ENCODE measurements at regions not wholly inside any gene's neighbourhood (a gene's known extent, or its start where the extent isn't known, plus 50 kb on each side); places are given as distances from the start of the nearest gene placed in this dataset.

DNA sequence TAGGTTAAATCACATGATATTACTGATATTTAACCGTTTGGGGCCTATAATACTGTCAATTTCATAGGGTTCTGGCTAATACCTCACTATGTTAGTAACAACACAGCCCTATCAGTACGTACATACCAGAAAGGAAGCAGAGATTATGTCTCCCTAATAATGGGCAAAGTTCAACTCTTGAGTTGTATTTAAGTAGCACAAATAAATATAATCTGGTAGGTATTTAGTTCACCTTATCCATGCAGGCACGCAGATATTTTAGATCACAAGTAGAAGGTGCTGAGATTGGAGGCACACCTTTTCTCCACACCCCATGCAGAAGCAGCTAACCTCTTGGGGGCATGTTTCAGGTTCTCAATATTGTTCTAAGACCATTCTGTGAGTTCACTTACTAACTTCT, 118.9 kb downstream of the IRS1 start:
- DNase-seq: no peak

GRCh38 chr2:226679389-226680065, 120.1 kb downstream of the IRS1 start:
- DNase-seq: no peak

DNA sequence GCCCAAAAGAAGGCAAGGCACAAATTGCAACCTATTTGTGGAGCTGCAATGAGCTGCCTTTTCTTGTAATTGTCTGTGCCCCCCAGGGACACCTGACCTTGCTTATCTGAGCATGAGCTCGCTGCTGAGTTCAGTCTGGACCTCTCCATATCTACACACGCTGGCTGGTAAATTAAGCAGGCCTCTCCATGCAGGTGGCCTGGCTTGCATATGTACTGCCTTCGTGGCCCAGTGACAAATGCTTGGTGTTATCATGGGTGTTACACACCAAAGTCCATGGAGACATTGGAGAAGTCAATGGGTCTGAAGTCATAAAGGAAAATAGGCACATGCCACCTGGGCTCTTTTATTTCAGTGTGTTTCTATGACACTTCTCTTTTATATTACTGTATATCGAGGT, 121.2 kb downstream of the IRS1 start:
- no peak for DNase-seq

DNA sequence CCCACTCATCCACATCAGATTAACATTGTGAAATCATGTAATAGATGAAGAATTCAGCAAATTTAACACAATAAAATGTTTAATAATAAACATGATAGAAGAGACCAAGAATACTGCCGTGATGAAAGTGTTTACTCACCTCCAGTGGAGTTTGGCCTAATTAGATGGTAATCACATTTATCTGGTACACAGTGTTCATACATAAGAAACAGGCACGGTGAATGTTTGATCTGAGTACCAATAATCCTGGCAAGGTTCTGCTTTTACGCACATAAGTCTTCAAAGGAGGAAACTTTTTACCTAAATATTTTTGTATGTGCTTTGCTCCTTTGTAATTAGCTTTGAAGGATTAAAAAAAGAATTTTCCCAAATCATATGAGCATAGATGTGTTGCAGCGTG, 122.5 kb downstream of the IRS1 start:
- DNase-seq: no peak

DNA sequence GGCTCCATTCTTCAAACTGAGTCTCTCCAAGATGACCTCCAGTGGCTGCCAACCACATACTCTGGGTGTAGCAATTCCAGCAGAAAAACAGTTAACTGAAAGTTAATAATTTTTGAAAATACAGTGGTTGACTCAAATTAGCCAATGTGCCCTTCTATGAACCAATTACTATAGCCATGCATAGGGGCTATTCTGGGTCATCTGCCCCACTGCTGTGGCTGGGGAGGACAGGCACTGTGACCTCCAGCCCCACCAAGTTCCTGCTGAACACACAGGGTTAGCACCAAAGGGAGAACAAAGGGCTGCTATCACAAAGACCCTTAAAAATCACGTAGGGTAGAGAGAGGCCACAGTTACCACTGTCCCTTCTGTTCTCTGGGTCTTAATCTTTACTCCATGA, 123.0 kb downstream of the IRS1 start:
- DNase-seq: no peak

DNA sequence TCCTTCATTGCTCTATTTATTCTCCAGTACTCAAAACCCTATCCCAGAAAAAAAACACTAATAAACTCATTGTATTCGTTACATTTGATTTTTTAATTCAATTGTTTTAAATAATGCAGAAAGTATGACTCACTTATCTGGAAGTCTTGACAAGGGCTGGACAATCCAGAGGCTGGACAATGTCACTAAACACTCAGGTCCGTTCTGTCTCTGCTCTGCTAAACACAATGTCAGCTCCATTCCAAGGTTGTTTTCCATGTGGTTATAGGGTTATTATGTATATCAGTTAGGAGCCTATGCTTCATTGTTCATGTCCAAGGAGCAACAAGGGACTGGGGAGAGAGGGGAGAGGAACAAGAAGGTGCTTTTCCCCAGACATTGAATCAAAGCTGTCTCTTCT, 125.5 kb downstream of the IRS1 start:
- no peak for DNase-seq

- DNase-seq: no peak
These were observed 126.3 kb downstream of the IRS1 start for GRCh38 chr2:226673314-226673723.

DNA sequence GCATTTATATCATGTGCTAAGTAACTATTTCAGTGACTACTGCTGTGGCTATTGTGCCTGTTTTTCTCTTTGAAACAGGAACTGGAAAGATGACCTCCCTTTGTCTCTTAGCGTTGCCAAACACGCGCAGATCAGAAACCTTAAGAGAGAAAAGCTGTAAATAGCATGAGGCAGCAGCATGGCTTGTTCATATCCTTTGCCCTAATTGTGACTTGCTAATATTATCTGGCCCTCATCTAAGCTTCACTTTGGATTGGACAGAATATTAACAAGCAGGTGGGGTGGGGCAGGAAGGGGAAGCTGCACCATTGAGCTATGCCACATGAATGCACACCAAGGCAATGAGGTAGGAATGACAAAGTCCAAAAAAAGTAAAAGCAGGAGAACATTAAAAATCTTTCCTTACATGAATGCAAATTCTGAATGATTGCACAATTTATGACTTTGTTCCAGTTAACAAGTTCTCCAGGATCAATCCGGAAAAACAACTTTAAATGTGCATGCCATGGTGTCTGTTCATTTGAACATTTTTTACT, 128.4 kb downstream of the IRS1 start:
- no peak for DNase-seq

DNA sequence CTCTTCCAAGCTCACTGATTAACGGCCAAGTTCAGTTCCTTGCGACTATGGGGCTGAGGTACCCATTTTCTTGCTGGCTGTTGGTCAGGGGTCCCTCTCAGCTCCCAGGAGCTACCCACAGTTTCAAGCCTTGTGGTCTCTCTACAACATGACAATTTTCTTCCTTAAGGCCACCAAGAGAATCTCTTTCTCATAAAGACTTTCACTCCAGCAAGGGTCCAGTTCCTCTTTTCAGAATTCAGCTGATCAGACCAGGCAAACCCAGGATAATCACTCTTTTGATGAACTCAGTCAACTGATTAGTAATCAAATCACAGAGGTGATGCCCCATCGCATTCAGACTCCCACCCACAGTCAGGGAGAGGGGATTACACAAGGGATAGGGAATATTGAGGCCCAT, 129.7 kb downstream of the IRS1 start:
- no peak for DNase-seq

DNA sequence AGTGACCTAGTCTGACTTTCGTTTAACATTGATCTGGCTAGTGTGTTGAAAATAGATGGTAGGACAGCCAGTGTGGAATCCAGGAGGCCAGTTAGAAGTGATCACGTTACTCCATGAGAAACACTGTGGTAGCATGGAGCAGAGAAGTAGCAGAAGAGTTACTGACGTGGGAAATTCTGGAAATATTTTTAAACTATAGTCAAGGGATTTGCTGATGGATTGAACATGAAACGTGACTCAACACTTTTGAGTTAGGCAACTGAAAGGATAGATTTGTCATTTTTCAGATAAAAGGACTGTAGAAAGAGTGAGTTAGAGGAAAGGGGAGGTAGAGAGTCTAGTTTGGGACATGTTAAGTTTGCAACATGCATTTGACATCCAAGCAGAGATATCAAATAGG, 130.4 kb downstream of the IRS1 start:
- DNase-seq: no peak

DNA sequence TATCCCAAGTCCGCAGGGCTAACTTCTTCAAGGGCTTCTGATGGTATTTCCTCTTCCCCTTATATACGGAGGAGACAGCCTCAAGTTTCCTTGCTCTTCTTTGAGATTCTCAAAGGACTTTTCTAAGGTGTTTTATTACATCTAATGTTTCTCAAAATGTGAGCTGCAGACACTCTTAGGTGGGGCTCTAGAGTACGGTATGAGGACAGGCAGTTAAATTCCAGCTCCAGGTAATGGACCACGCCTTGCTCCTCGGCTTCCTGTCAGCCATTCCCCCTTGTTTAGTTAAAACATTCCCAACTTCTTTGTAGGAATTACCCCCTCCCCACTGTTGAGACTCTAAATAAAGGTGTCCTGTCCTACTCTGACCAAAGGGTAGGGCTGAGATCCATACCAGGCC, 131.9 kb downstream of the IRS1 start:
- DNase-seq: no peak

- no peak for DNase-seq
These were observed 134.3 kb downstream of the IRS1 start for GRCh38 chr2:226665306-226665831.

DNA sequence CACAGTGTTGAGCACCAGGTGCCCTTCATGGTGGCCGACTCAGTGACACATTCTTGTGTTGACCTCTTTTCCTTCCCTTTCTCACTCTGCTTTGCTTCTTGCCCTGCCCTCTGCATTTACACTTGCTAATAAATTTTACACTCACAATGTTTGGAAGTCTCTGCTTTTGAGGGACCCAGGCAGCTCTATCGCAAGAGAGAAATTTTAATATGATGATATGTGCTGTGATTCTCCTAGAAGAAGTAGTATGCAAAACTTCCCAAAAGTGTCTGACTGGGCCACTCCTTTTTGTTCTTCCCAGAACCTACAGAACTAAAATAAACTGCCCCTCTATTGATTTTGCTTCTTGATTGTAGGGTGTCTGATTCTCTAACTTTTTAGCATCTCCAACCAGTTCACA, 135.0 kb downstream of the IRS1 start:
- no peak for DNase-seq

DNA sequence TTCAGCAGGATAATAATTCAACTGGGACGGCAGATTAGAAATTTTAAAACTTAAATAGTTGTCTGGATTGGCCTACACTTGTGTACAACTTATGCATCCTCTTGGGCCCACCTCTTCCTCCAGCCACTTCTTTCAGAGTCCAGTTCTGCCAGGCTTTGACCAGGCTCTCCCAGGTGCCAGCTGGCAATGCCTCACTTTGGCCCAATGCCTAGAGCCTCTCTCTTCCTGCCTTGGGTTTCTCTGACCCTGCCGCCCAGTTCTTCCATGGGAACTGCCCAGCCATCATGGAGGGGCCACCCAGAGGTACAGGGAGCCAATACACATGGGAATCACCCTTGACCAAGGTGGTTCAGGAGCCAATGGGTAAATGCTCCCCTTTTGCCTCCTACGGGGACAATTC, 135.5 kb downstream of the IRS1 start:
- no peak for DNase-seq

DNA sequence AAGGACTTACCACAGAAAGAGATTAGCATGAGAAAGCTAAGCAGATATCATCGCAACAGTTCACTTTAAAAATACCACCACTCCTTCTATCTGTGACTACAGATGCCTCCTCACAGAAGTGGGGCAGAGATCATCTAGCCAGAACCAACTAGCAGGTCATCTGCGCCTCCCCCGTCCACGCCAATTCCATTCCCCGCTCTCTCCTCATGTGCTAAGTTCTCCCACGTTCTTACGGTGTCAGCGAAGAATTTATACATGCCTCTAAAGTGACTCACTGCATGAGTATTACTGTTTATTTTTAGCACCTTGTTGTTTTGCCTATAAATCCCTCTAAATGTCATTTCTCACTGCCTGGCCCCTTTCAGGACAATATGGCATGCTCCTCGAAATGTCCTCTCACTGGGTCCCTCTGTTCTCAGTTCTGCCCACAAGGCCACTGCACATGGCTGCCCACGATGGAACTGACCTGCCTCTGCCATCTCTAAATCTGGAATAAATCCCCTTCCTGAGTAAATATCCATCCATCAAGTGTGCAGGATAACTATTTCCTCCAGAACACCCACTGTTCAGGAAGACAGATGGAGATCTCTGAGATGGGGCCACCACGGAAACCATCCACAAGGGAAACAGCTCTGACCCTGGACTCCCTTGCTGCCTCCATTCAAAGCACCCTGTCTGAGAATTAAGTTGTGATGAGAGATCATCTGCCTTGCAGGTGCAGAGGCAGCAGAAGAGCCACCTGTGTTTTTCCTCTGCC, 137.7 kb downstream of the IRS1 start:
- no peak for DNase-seq

DNA sequence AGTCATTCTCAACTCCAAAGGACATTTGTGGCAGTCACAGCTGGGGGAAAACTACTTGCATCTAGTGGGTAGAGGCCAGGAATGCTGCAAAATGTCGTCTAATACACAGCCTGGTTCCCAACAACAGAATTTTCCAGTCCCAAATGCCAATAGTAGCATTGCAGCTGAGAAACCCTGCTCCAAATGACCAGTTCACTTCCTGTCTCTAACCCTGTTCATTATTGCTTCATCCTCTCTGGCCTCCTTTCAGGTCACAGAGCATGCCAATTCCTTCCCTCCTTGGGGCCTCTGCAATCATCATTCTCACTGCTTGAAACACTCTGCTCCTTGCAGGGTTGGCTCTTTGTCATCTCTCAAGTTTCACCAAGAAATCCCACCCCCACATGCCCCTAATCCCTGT, 139.1 kb downstream of the IRS1 start:
- DNase-seq: no peak

DNA sequence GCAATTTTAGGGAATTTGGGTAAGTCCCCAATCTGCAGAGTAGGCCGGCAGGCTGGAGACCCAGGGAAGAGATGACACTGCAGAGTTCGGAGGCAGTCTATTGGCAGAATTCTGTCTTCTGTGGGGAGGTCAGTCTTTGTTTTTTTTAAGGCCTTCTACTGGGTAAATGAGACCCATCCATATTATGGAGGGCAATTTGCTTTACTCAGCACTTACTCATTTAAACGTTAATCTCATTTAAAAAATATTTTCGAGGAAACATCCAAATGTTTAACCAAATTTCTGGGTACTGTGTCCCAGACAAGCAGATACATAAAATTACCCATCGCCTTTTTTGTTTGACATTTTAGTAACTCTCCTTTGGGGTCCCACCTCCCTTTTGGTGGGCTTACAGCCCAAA, 139.5 kb downstream of the IRS1 start:
- DNase-seq: no peak

DNA sequence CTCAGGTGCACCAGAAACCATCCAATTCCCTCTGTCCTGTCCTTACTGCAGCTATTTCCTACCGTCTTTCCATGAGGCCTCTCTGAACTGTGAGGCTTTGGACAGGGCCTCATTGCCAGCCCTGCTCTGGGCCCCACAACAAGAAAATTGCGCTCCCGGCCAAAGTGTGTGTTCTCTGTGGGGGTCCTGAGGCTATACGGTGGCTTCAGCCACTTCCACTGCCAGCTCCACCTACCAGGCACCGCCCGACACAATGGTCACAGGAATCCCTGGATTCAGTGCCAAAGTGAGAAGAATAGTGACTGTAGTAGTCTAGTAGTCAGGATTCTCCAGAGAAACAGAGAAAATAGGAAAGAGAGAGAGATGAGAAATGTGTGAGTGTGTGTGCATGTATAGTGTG, 140.2 kb downstream of the IRS1 start:
- no peak for DNase-seq

DNA sequence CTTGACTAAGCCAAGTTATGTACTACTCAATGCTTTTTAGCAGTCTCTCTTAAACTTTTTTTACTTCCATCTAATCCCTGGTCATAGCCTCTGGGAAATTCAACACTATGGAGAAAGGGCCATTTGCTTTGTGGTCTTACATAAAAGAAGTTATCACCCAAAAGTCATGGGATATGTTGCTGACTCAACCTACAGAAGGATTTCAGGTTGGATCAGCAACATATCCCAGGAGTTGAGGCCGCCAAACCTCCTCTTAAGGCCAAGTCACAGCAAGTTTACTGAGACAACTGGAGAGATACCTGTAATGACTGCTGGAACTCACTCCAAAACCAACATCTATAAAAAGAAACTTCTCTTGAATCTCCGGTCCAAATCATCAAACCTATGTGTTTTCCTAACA, 141.1 kb downstream of the IRS1 start:
- no peak for DNase-seq

DNA sequence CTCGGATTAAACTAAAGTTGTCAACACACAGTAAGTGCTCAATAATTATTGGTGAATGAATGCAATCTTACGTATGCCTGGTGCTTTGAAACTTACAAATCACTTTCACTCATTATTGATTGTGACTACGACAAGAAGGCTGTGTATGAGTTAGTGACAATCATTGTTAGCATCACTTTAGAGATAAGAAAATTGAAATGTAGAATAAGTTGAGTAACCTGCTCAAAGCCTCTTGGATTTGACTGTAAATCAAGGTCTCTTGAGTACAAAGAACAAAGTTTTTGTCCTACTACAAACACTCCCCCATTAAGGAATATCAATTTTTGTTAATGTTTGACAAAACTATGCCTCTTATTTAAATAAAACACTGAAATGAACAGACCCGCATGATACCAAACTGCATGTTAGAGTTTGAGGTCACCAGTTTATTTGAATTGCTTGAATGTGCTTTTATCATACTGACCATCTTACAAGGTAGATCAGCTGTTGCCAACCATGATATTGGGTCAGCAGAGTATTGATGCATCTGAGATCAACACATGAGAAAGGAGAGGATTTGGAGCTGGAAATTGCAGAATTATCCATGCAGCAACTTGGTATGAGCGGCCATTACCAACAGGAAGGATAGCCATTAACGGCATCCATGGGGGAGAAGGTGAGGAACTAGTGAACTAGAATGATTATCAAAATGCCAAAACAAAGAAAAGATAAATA, 142.1 kb downstream of the IRS1 start:
- no peak for DNase-seq

DNA sequence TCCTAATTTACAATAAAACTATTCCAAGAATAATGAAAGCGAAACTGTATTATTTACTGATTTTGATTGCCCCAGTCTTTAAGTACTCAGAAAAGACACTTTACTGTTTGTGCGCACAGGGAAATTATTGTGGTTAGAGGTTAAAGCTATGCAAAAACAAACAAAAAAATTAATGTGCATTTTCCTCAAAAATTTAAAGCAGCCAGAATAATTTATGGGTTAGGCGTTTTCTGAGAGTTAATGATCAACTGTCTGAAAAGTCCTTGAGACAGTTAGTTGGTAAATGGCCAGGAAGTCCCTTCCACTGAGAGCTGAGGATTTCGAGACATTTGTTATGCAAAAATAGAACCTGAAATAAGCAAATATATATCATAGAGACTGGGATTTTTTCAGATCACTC, 143.3 kb downstream of the IRS1 start:
- no peak for DNase-seq

GRCh38 chr2:226655871-226656270, 143.7 kb downstream of the IRS1 start:
- DNase-seq: no peak

GRCh38 chr2:226652983-226653765, 146.4 kb downstream of the IRS1 start:
- no peak for DNase-seq
